ENCODE measurements at regions not wholly inside any gene's neighbourhood (a gene's known extent, or its start where the extent isn't known, plus 50 kb on each side); places are given as distances from the start of the nearest gene placed in this dataset.

DNA sequence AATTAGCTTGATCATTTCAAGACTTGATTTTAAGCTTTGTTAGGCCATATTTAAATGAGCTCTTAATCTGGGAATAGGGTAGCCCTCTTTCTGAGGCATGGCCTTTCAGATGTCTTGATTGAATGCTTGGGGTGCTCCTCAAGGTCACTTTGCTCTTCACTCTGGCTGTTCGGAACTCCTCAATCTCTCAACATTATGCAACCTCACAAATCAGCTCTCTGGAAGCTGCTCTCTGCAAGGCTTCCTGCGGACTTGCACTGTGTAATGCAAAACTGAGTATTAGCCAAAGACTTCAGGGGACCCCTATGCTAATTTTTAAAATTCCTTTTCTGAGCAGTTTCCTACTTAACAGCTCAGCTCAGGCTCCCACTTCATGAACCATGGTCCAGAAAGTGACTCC, 398.3 kb downstream of the PRDM5 start:
- TF ChIP-seq, protein P1, sequence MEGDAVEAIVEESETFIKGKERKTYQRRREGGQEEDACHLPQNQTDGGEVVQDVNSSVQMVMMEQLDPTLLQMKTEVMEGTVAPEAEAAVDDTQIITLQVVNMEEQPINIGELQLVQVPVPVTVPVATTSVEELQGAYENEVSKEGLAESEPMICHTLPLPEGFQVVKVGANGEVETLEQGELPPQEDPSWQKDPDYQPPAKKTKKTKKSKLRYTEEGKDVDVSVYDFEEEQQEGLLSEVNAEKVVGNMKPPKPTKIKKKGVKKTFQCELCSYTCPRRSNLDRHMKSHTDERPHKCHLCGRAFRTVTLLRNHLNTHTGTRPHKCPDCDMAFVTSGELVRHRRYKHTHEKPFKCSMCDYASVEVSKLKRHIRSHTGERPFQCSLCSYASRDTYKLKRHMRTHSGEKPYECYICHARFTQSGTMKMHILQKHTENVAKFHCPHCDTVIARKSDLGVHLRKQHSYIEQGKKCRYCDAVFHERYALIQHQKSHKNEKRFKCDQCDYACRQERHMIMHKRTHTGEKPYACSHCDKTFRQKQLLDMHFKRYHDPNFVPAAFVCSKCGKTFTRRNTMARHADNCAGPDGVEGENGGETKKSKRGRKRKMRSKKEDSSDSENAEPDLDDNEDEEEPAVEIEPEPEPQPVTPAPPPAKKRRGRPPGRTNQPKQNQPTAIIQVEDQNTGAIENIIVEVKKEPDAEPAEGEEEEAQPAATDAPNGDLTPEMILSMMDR (IDR thresholded peaks at IDR 0.05) = no peak
- no peak for TF ChIP-seq POLR2A (IDR thresholded peaks at IDR 0.05)
